HAP-1 (cell line): ENCODE measurements at regions not wholly inside any gene's neighbourhood (a gene's known extent, or its start where the extent isn't known, plus 50 kb on each side); places are given as distances from the start of the nearest gene placed in this dataset.
"Not testable (repeated sequence)": the region's sequence is repeated elsewhere in the genome, so short reads cannot be mapped to it uniquely, and the experiment has no call there.

Source experiments
- DNase-seq, 2 experiments: peaks; one replicate each; pipeline ENCODE4 v3.0.0-alpha.2; 2016 to 2020; ENCODE audit warnings: low spot score in 2 of 2
- H3K27me3 ChIP-seq: fragments of 250-450 bp; sonication (Bioruptor Pico); 2 replicates; pipeline ENCODE4 v1.5.1; 2020; ENCODE audit warnings: low read depth, mild to moderate bottlenecking, moderate library complexity
- H3K36me3 ChIP-seq: fragments of 250-450 bp; sonication (Bioruptor Pico); replicated peaks from 2 replicates; pipeline ENCODE4 v1.5.1; 2020; ENCODE audit warnings: mild to moderate bottlenecking
- H3K4me1 ChIP-seq: fragments of 250-450 bp; sonication (Bioruptor Pico); 2 replicates; pipeline ENCODE4 v1.5.1; 2020; ENCODE audit warnings: mild to moderate bottlenecking
- H3K4me3 ChIP-seq: fragments of 250-450 bp; sonication (Bioruptor Pico); 2 replicates; pipeline ENCODE4 v1.5.1; 2020; ENCODE audit warnings: mild to moderate bottlenecking, moderate library complexity
- H3K9me3 ChIP-seq: fragments of 250-450 bp; sonication (Bioruptor Pico); 2 replicates; pipeline ENCODE4 v1.5.1; 2020; ENCODE audit warnings: mild to moderate bottlenecking, moderate library complexity
- in situ Hi-C: fragments of 300-500 bp; cut with MboI; formaldehyde crosslinking; loops from 3 replicates; pipeline ENCODE4 v1.14.3; 2020; ENCODE audit warnings: low sequenced_read_pairs, inconsistent platforms, mixed read lengths

GRCh38 chr3:64805978-64806377, 118.2 kb upstream of the ADAMTS9 start:
- Histone ChIP-seq H3K4me3 (no peak overlapping the region), H3K9me3 (no peaks in the 10 kb centered on the region), H3K36me3 (no peaks in the 10 kb centered on the region), H3K27me3 (peaks cover 5% of the 10 kb centered on the region; the same call in 1 of the 2 replicates), H3K4me1 (no peaks in the 10 kb centered on the region)
- in situ Hi-C loops: no loop called here
- DNase-seq: no peak

GRCh38 chr3:64805248-64805647, 117.4 kb upstream of the ADAMTS9 start:
- DNase-seq: no peak
- H3K9me3 ChIP-seq: no peaks in the 10 kb centered on the region
- in situ Hi-C loops: no loop called here
- no peaks in the 10 kb centered on the region for H3K36me3 ChIP-seq
- H3K27me3 ChIP-seq: peaks cover 5% of the 10 kb centered on the region; the same call in 1 of the 2 replicates
- H3K4me3 ChIP-seq: no peak overlapping the region
- H3K4me1 ChIP-seq: no peaks in the 10 kb centered on the region

- H3K36me3 ChIP-seq: no peaks in the 10 kb centered on the region
- H3K27me3 ChIP-seq: 0 out of 2 replicates have a peak, but pooled peaks cover 6% of the 10 kb centered on the region
- H3K9me3 ChIP-seq: no peaks in the 10 kb centered on the region
- in situ Hi-C loops: no loop called here
- DNase-seq: no peak
- H3K4me3 ChIP-seq: no peak overlapping the region
- no peaks in the 10 kb centered on the region for H3K4me1 ChIP-seq
These were observed 115.7 kb upstream of the ADAMTS9 start for GRCh38 chr3:64803469-64803868.

GRCh38 chr3:64802460-64802859, 114.7 kb upstream of the ADAMTS9 start:
- in situ Hi-C loops: no loop called here
- Histone ChIP-seq H3K9me3 (no peaks in the 10 kb centered on the region), H3K27me3 (0 out of 2 replicates have a peak, but pooled peaks cover 6% of the 10 kb centered on the region), H3K4me3 (no peak overlapping the region), H3K4me1 (no peaks in the 10 kb centered on the region), H3K36me3 (no peaks in the 10 kb centered on the region)
- no peak for DNase-seq

GRCh38 chr3:64801856-64802255, 114.1 kb upstream of the ADAMTS9 start:
- Histone ChIP-seq H3K9me3 (no peaks in the 10 kb centered on the region), H3K4me3 (no peak overlapping the region), H3K36me3 (no peaks in the 10 kb centered on the region), H3K27me3 (0 out of 2 replicates have a peak, but pooled peaks cover 6% of the 10 kb centered on the region), H3K4me1 (no peaks in the 10 kb centered on the region)
- in situ Hi-C loops: no loop called here
- no peak for DNase-seq

- in situ Hi-C loops: no loop called here
- no peaks in the 10 kb centered on the region for H3K36me3 ChIP-seq
These were observed 111.8 kb upstream of the ADAMTS9 start for GRCh38 chr3:64799606-64800005.

GRCh38 chr3:64798316-64798715, 110.5 kb upstream of the ADAMTS9 start:
- Histone ChIP-seq H3K27me3 (0 out of 2 replicates have a peak, but pooled peaks cover 6% of the 10 kb centered on the region), H3K9me3 (no peaks in the 10 kb centered on the region), H3K4me3 (no peak overlapping the region), H3K36me3 (no peaks in the 10 kb centered on the region), H3K4me1 (no peaks in the 10 kb centered on the region)
- in situ Hi-C loops: no loop called here
- no peak for DNase-seq

More at GRCh38 chr3:64799606-64800005, 111.8 kb upstream of the ADAMTS9 start:
- no peaks in the 10 kb centered on the region for H3K4me1 ChIP-seq
- no peak for DNase-seq
- H3K4me3 ChIP-seq: no peak overlapping the region
- H3K27me3 ChIP-seq: 0 out of 2 replicates have a peak, but pooled peaks cover 6% of the 10 kb centered on the region
- H3K9me3 ChIP-seq: no peaks in the 10 kb centered on the region

GRCh38 chr3:64796607-64797399, 109.0 kb upstream of the ADAMTS9 start:
- H3K4me1 ChIP-seq: no peaks in the 10 kb centered on the region
- H3K9me3 ChIP-seq: no peaks in the 10 kb centered on the region
- H3K36me3 ChIP-seq: no peaks in the 10 kb centered on the region
- in situ Hi-C loops: no loop called here
- H3K4me3 ChIP-seq: no peak overlapping the region
- 0 out of 2 replicates have a peak, but pooled peaks cover 3% of the 10 kb centered on the region for H3K27me3 ChIP-seq
- no peak for DNase-seq

GRCh38 chr3:64792445-64792844, 104.6 kb upstream of the ADAMTS9 start:
- H3K9me3 ChIP-seq: no peaks in the 10 kb centered on the region
- DNase-seq: no peak
- no peaks in the 10 kb centered on the region for H3K36me3 ChIP-seq
- H3K27me3 ChIP-seq: no peaks in the 10 kb centered on the region
- no peaks in the 10 kb centered on the region for H3K4me1 ChIP-seq
- no peak overlapping the region for H3K4me3 ChIP-seq
- in situ Hi-C loops: no loop called here

- no peak for DNase-seq
- Histone ChIP-seq H3K9me3 (no peaks in the 10 kb centered on the region), H3K36me3 (no peaks in the 10 kb centered on the region), H3K27me3 (no peaks in the 10 kb centered on the region), H3K4me3 (no peak overlapping the region), H3K4me1 (no peaks in the 10 kb centered on the region)
- in situ Hi-C loops: no loop called here
These were observed 101.3 kb upstream of the ADAMTS9 start for GRCh38 chr3:64789111-64789510.

- no peaks in the 10 kb centered on the region for H3K9me3 ChIP-seq
- H3K4me3 ChIP-seq: no peak overlapping the region
- DNase-seq: no peak
- H3K36me3 ChIP-seq: no peaks in the 10 kb centered on the region
- in situ Hi-C loops: no loop called here
- H3K27me3 ChIP-seq: no peaks in the 10 kb centered on the region
- no peaks in the 10 kb centered on the region for H3K4me1 ChIP-seq
These were observed 95.4 kb upstream of the ADAMTS9 start for GRCh38 chr3:64783200-64783599.

- H3K4me3 ChIP-seq, H3K4me1 ChIP-seq, H3K36me3 ChIP-seq, DNase-seq, H3K27me3 ChIP-seq, in situ Hi-C loops, H3K9me3 ChIP-seq: not testable (repeated sequence)
These were observed 93.1 kb upstream of the ADAMTS9 start for GRCh38 chr3:64780923-64781322.

GRCh38 chr3:64773137-64773536, 85.3 kb upstream of the ADAMTS9 start:
- H3K4me3 ChIP-seq: no peak overlapping the region
- no peaks in the 10 kb centered on the region for H3K9me3 ChIP-seq
- DNase-seq: no peak
- no peaks in the 10 kb centered on the region for H3K4me1 ChIP-seq
- no peaks in the 10 kb centered on the region for H3K36me3 ChIP-seq
- no peaks in the 10 kb centered on the region for H3K27me3 ChIP-seq
- in situ Hi-C loops: no loop called here

GRCh38 chr3:64766440-64766839, 78.6 kb upstream of the ADAMTS9 start:
- Histone ChIP-seq H3K4me3 (no peak overlapping the region), H3K4me1 (peaks cover 8% of the 10 kb centered on the region; the same call in 1 of the 2 replicates), H3K27me3 (no peaks in the 10 kb centered on the region), H3K36me3 (no peaks in the 10 kb centered on the region), H3K9me3 (no peaks in the 10 kb centered on the region)
- no peak for DNase-seq
- in situ Hi-C loops: no loop called here
